A549 (cell line): ENCODE measurements at regions not wholly inside any gene's neighbourhood (a gene's known extent, or its start where the extent isn't known, plus 50 kb on each side); places are given as distances from the start of the nearest gene placed in this dataset.

Source experiments
- ATAC-seq, 2 experiments: fragments of 200-7000 bp in 1 of 2; fragments of >200 bp in 1 of 2; cut with Nextera tagmentation in 1 of 2; cut with Tn5 transposase in 1 of 2; 3 replicates each; pipeline versions ENCODE4 v1.8.0 to v1.9.1; 2018 to 2020; ENCODE audit warnings: mild to moderate bottlenecking in 1 of 2, moderate library complexity in 1 of 2
- CTCF ChIA-PET: fragments of 300-600 bp; sonication (Branson Sonifier 250); formaldehyde crosslinking; extraction: SDS; loops from one replicate; lab custom pipeline; 2021; ENCODE audit warnings: antibody characterized with exemption, inconsistent platforms; lab: Yijun Ruan, JAX
- POLR2A ChIA-PET: fragments of 350-600 bp; formaldehyde crosslinking; extraction: SDS; loops from one replicate; lab custom pipeline; 2021; ENCODE audit warnings: antibody characterized with exemption, inconsistent platforms; lab: Yijun Ruan, JAX
- DNase-seq, 2 experiments: peaks; one replicate each; pipeline versions ENCODE4 v3.0.0 to v3.0.0-alpha.2; 2011 to 2016; ENCODE audit warnings: low read depth in 1 of 2, low spot score in 1 of 2
- FAIRE-seq: peaks from 2 replicates; lab custom pipeline; 2011; peaks lifted over from hg19 to GRCh38; lab: Jason Lieb, UNC
- H3K27ac ChIP-seq, 2 experiments: fragments of >200 bp; sonication (Bioruptor Twin); formaldehyde crosslinking; 3 replicates each; pipeline ENCODE4 v1.5.1; 2016 to 2017
- H3K4me1 ChIP-seq: fragments of >200 bp; sonication (Bioruptor Twin); formaldehyde crosslinking; 3 replicates; pipeline ENCODE4 v1.6.1; 2016
- H3K4me2 ChIP-seq: fragments of >200 bp; sonication (Bioruptor Twin); formaldehyde crosslinking; 3 replicates; pipeline ENCODE4 v1.6.1; 2016
- H3K4me3 ChIP-seq: fragments of >200 bp; sonication (Bioruptor Twin); formaldehyde crosslinking; 3 replicates; pipeline ENCODE4 v1.5.1; 2016
- H3K9me3 ChIP-seq: fragments of >200 bp; sonication (Bioruptor Twin); formaldehyde crosslinking; 3 replicates; pipeline ENCODE4 v1.6.1; 2016
- ATOH8 ChIP-seq: fragments of 250-450 bp; sonication (Bioruptor Pico); IDR thresholded peaks from 2 replicates; pipeline ENCODE4 v1.5.0; 2020; ENCODE audit warnings: low read depth, mild to moderate bottlenecking, moderate library complexity
- BCL3 ChIP-seq: fragments of >200 bp; sonication (Bioruptor Twin); formaldehyde crosslinking; IDR thresholded peaks from 3 replicates; pipeline ENCODE4 v1.6.1; 2016
- CBX2 ChIP-seq: fragments of 200-600 bp; sonication (generic); IDR thresholded peaks from 2 replicates; pipeline ENCODE4 v1.6.1; 2016; ENCODE audit warnings: low read depth, mild to moderate bottlenecking, borderline replicate concordance
- CEBPB ChIP-seq, 2 experiments: fragments of >200 bp in 1 of 2; sonication (Bioruptor Twin) in 1 of 2; formaldehyde crosslinking in 1 of 2; IDR thresholded peaks; 2 replicates each; pipeline ENCODE4 v1.6.1; 2012 to 2016
- EHF ChIP-seq: fragments of 250-450 bp; sonication (Bioruptor Pico); IDR thresholded peaks from 2 replicates; pipeline ENCODE4 v1.5.0; 2020; ENCODE audit warnings: mild to moderate bottlenecking
- EHMT2 ChIP-seq: fragments of 200-600 bp; sonication (generic); IDR thresholded peaks from 2 replicates; pipeline ENCODE4 v1.6.1; 2016; ENCODE audit warnings: antibody characterized with exemption, low read depth, mild to moderate bottlenecking, moderate library complexity
- FOSB ChIP-seq: fragments of 250-450 bp; sonication (Bioruptor Pico); IDR thresholded peaks from 2 replicates; pipeline ENCODE4 v1.5.0; 2020; ENCODE audit warnings: mild to moderate bottlenecking, moderate library complexity
- FOXS1 ChIP-seq: fragments of 250-450 bp; sonication (Bioruptor Pico); IDR thresholded peaks from 2 replicates; pipeline ENCODE4 v1.5.0; 2020; ENCODE audit warnings: mild to moderate bottlenecking, moderate library complexity
- HEYL ChIP-seq: fragments of 250-450 bp; sonication (Bioruptor Pico); IDR thresholded peaks from 2 replicates; pipeline ENCODE4 v1.8.0; 2021; ENCODE audit warnings: mild to moderate bottlenecking, moderate library complexity
- HOXA7 ChIP-seq: fragments of 250-450 bp; sonication (Bioruptor Pico); IDR thresholded peaks from 2 replicates; pipeline ENCODE4 v1.5.0; 2020; ENCODE audit warnings: mild to moderate bottlenecking, moderate library complexity
- JUN ChIP-seq, 2 experiments: fragments of >200 bp; sonication (Bioruptor Twin); formaldehyde crosslinking; IDR thresholded peaks; 2 replicates in 1 of 2; 3 replicates in 1 of 2; pipeline ENCODE4 v1.6.1; 2016 to 2017
- MAFK ChIP-seq: fragments of 450-650 bp; IDR thresholded peaks from 2 replicates; pipeline ENCODE4 v1.6.1; 2014; ENCODE audit not compliant: partially characterized antibody
- MYC ChIP-seq: IDR thresholded peaks from 2 replicates; pipeline ENCODE4 v1.6.1; 2012; ENCODE audit warnings: mild to moderate bottlenecking, inconsistent platforms, low read length, improper control_type of control experiment, borderline replicate concordance
- RCOR1 ChIP-seq: fragments of 150-350 bp; IDR thresholded peaks from 2 replicates; pipeline ENCODE4 v1.6.1; 2014; ENCODE audit warnings: antibody characterized with exemption, low read length, low read depth
- REST ChIP-seq: fragments of 200-600 bp; sonication (generic); IDR thresholded peaks from 2 replicates; pipeline ENCODE4 v1.6.1; 2016; ENCODE audit warnings: antibody characterized with exemption, mild to moderate bottlenecking, moderate library complexity
- RFX5 ChIP-seq: fragments of 450-650 bp; IDR thresholded peaks from 2 replicates; pipeline ENCODE4 v1.7.1; 2014; ENCODE audit warnings: antibody characterized with exemption, mild to moderate bottlenecking, moderate library complexity
- SMC3 ChIP-seq: fragments of >200 bp; sonication (Bioruptor Twin); formaldehyde crosslinking; IDR thresholded peaks from 3 replicates; pipeline ENCODE4 v1.6.1; 2018; ENCODE audit warnings: inconsistent platforms
- TFCP2L1 ChIP-seq: fragments of 250-450 bp; sonication (Bioruptor Pico); IDR thresholded peaks from 2 replicates; pipeline ENCODE4 v1.5.0; 2021; ENCODE audit warnings: mild to moderate bottlenecking
- USF2 ChIP-seq: fragments of 450-650 bp; IDR thresholded peaks from 2 replicates; pipeline ENCODE4 v1.6.1; 2014; ENCODE audit warnings: antibody characterized with exemption
- ZFP36 ChIP-seq: fragments of 450-650 bp; IDR thresholded peaks from 2 replicates; pipeline ENCODE4 v1.6.1; 2014; ENCODE audit warnings: borderline replicate concordance; ENCODE audit not compliant: partially characterized antibody
- WGBS: methylation state at CpG from one replicate; pipeline ENCODE4 v1.1.6; 2017; ENCODE audit errors: missing lambda C conversion rate; 5-methylcytosine and 5-hydroxymethylcytosine counted together

- ChIA-PET POLR2A (no interaction called here), CTCF (interaction anchor here (0.9 kb wide), 1 partner anchor 61 kb away, joined by 3 read pairs; no protein-coding TSS in a partner anchor)
- no peak overlapping the region for H3K4me3 ChIP-seq
- no peak overlapping the region for H3K4me2 ChIP-seq
- no peak for ATAC-seq
- DNase-seq, result no peak
- whole genome bisulfite sequencing, result 45% methylated on average over 8 of the region's 8 CpGs
- no peak overlapping the region for H3K27ac ChIP-seq
- no peak for TF ChIP-seq EHMT2
- no peak for TF ChIP-seq RFX5
- TF ChIP-seq EHF (CRISPR knock-in tag), result no peak
- no peak for TF ChIP-seq FOXS1 (CRISPR knock-in tag)
- no peak for TF ChIP-seq FOSB
- no peak for TF ChIP-seq CEBPB (IDR thresholded peaks at IDR 0.05)
- TF ChIP-seq MYC, result no peak
- TF ChIP-seq HOXA7 (CRISPR knock-in tag), result no peak
- TF ChIP-seq JUN (IDR thresholded peaks at IDR 0.05), result no peak
- peaks cover 6% of the 10 kb centered on the region; the same call in 1 of the 3 replicates for H3K9me3 ChIP-seq
- H3K4me1 ChIP-seq, result no peaks in the 10 kb centered on the region
- no peak for FAIRE-seq
Observed at GRCh38 chr7:30214651-30215137, 69.7 kb upstream of the ZNRF2 start.

GRCh38 chr7:30221764-30222163 lies 62.6 kb upstream of the ZNRF2 start:
- 81% methylated on average over 5 of the region's 5 CpGs for WGBS
- H3K9me3 ChIP-seq, result peaks cover 9% of the 10 kb centered on the region; the same call in 1 of the 3 replicates
- TF ChIP-seq RCOR1, result no peak
- no peak for TF ChIP-seq JUN (IDR thresholded peaks at IDR 0.05)
- TF ChIP-seq REST, result no peak
- TF ChIP-seq USF2, result no peak
- TF ChIP-seq SMC3, result no peak
- no peak for TF ChIP-seq CEBPB (IDR thresholded peaks at IDR 0.05)
- TF ChIP-seq CBX2, result no peak
- TF ChIP-seq TFCP2L1 (CRISPR knock-in tag), result no peak
- TF ChIP-seq BCL3, result no peak
- TF ChIP-seq HEYL (CRISPR knock-in tag), result no peak
- no peak for TF ChIP-seq MAFK
- no peak for TF ChIP-seq ATOH8 (CRISPR knock-in tag)
- no peak for TF ChIP-seq FOSB
- TF ChIP-seq ZFP36, result no peak
- TF ChIP-seq, all 56 proteins: peak for 0
- no peak overlapping the region for H3K4me3 ChIP-seq
- H3K4me2 ChIP-seq, result no peak overlapping the region
- peaks cover 9% of the 10 kb centered on the region; the same call in 1 of the 3 replicates for H3K4me1 ChIP-seq
- H3K27ac ChIP-seq, result no peak overlapping the region
- ATAC-seq, result no peak
- ChIA-PET POLR2A (no interaction called here), CTCF (interaction anchor here (1.3 kb wide), 1 partner anchor 54 kb away, joined by 3 read pairs; no protein-coding TSS in a partner anchor)
- no peak for DNase-seq
- no peak for FAIRE-seq
